ENCODE measurements at regions not wholly inside any gene's neighbourhood (a gene's known extent, or its start where the extent isn't known, plus 50 kb on each side); places are given as distances from the start of the nearest gene placed in this dataset.

DNA sequence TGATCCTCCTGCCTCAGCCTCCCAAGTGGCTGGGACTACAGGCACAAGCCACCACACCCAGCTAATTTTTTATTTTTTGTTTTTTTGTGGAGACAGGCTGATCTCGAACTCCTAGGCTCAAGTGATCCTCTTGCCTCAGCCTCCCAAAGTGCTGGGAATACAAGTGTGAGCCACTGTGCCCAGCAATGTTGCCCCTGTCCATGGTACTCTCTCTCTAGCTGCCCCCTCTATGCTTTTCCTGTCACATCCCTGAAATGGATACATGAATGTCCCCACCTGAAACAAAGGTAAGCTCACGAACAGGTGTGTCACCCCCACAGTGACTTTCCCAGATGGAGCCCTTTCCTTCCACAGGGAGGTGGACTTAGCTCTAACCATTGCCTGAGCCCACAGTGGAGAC, 141.1 kb upstream of the MGMT start:
- no peak for DNase-seq

DNA sequence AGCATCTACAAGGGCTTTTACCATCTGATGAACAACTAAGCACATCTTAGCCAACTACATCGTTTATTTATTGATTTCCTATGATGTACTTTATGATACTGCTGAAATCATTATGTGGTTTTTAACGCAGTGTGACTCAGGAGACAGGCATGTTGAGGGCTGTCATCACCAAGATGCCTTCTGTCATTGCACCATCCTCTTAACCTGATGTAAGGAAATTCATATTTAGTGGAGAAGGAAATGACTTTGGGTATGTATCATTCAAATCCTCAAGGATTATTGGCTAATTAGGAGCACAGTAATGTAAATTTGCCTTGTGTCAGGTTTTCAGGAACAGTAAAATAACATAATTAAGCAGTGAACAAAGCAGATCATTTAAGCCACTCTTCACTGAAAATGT, 138.5 kb upstream of the MGMT start:
- no peak for DNase-seq

- DNase-seq: no peak
Observed at GRCh38 chr10:129329385-129330055, 137.5 kb upstream of the MGMT start.

- no peak for DNase-seq
Observed at GRCh38 chr10:129330211-129330610, 136.8 kb upstream of the MGMT start.

DNA sequence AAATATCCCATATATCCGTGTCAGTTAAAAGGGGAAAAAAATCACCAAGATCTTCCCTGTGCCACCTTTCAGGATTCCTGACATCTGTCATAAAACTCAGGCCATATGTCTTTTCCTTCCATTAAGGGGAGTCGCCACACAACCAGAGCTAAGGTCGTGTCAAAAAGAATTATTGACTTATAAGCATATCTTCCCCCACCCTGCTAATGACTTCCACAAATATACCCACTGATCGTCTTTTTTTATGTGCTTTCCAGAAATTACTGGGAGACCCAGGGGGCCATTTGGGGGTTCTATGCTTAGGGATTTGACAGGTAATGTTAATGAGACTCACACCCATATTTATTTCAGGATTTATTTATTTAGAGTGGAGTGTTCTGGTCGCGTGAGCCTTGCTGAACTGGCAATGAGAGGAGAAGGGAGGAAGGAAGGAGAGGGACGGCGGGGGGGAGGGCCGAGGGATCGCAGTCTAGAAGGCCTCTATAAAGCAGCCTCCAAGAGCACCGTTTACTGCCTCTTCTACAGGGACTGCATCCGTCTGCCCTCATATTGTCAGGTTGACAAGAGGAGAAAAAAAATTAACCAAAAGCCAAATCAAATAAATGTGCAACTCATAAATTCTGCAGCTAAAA, 135.7 kb upstream of the MGMT start:
- no peak for DNase-seq

- no peak for DNase-seq
Observed at GRCh38 chr10:129331839-129332220, 135.2 kb upstream of the MGMT start.

DNA sequence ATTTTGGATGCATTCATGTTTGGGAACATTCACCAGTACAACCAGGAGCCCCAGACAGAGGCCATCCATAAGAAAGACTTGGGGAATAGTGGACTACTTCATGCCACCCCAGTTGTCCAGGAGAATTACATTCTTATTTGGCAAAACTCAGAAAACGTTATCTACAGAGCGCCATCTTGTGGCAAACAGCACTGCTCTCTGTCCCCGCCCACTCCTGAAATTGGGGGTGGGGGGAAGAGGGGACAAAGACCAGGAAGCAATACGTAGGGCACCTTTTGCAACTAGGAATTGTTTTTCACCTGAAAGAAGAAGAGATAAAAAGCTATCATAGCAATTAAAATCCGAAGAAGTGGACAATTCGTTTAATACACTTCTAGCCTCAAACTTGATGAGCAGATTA, 134.6 kb upstream of the MGMT start:
- DNase-seq: peak; percentile 17

DNA sequence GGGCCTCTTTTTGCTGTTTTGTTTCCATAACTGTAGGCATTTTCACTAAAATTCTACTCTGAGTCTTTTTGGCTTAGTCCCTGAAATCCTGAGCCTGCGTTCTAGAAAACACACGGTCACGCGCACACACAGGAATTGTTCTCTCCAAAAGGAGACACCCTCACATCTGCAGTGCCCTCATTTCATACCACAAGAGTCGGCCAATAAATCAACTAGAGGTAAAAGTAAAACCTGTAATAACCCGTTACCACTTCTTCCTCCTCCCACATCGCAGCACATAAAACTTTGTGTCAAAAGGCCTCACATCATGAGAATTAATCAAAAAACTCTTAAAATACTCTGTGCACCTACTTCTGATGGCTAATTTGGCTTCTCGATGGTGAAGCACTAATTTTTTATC, 133.3 kb upstream of the MGMT start:
- DNase-seq: no peak

GRCh38 chr10:129334266-129334665, 132.8 kb upstream of the MGMT start:
- DNase-seq: no peak

- no peak for DNase-seq
Observed at GRCh38 chr10:129335396-129335795, 131.6 kb upstream of the MGMT start.

DNA sequence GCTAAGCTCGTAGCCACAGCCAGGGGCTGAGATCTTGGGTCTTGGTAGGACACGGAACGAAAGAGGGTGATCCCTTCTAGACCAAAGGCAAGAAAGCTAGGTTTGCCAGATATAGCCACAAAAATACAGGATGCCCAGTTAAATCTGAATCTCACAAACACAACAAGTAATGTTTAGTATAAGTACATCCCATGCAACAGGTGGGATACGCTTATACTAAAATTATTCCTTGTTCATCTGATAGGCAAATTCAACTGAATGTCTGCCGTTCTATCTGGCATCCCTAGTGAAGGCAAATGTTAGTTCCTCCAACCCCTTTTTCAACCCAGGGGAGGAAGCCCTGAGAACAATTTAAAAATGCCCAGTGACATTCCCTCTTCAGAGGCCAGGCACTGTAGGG, 131.1 kb upstream of the MGMT start:
- no peak for DNase-seq

DNA sequence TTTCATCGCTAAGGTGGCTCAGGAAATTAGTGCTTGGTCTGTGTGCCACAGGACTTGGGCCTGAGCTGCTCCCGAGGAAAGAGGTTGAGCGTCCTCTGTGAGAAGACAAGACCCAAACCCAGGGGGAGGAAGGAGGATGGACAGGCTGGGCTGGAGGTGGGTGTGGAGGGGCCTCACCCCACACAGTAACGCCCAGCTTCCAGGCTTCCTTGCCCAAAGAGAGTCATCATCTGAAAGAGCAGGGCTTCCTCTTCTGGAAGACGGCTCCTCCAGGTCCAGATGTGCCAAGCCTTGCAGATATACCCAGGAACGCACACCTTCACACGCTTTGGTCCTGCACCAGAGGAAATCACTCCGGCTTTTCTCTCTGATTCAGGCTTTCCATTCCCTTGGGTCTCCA, 127.8 kb upstream of the MGMT start:
- DNase-seq: no peak

- DNase-seq: no peak
Observed at GRCh38 chr10:129339841-129340240, 127.2 kb upstream of the MGMT start.

DNA sequence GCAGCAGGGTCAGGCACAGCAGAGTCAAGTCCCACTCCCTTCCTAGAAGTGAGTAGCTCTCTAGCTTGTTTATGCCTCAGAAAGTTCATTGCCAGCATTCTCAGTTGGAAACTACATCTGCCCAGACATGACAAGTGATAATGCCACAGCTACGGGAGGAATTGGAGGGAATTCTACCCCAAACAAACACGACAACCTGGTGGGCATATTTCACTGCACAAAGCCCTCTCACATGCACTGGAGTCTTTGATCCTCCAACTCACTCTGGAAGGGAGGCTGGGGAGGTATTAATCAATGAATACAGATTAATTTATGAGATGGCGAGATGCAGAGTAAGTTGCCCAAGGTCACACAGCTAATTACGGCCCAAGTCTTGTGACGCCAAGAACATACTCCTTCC, 126.0 kb upstream of the MGMT start:
- no peak for DNase-seq

GRCh38 chr10:129342385-129342784, 124.7 kb upstream of the MGMT start:
- DNase-seq: no peak

DNA sequence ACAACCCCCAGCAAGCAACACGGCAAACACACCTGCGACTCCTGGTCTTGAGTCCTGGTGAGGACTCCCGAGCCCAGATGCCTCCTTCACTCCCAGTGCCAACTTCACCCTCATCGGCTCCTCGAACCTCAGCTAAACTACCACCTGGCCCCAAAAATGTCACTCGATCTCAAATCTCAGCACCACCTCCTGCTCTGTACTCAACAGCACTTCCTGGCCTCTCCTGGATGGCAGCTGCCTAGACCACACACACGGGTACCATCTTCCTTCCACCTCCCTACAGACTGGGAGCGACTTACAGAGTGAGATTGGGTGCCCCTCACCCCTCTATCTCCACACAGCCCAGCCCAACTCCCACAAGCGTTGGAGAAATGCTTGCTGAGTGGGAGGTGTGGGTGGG, 123.9 kb upstream of the MGMT start:
- DNase-seq: no peak

DNA sequence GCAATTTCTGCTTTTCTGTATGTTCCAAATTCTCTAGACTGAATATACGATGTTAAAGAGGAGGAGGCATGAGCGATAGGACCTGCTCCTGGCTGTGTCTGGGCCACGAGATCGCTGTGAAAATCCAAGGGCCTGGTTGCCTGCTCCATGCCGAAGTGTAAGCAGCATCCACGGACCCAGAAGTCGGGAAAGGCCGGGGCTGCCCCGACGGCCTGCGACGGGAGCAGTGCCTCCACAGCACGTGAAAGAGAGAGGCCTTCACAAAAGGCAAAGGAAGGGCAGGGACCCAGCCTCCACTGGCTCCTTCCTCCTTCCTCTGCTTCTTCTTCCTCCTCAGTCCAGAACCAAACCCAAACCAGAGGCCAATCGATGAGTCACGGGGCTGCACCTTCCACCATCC, 122.9 kb upstream of the MGMT start:
- no peak for DNase-seq

GRCh38 chr10:129344731-129345355, 122.2 kb upstream of the MGMT start:
- no peak for DNase-seq

- DNase-seq: no peak
Observed at GRCh38 chr10:129345763-129346162, 121.3 kb upstream of the MGMT start.

- no peak for DNase-seq
Observed at GRCh38 chr10:129350690-129351089, 116.4 kb upstream of the MGMT start.

- DNase-seq: no peak
Observed at GRCh38 chr10:129353101-129353500, 113.9 kb upstream of the MGMT start.

- DNase-seq: no peak
Observed at GRCh38 chr10:129360046-129360445, 107.0 kb upstream of the MGMT start.

GRCh38 chr10:129361676-129362376, 105.2 kb upstream of the MGMT start:
- no peak for DNase-seq

DNA sequence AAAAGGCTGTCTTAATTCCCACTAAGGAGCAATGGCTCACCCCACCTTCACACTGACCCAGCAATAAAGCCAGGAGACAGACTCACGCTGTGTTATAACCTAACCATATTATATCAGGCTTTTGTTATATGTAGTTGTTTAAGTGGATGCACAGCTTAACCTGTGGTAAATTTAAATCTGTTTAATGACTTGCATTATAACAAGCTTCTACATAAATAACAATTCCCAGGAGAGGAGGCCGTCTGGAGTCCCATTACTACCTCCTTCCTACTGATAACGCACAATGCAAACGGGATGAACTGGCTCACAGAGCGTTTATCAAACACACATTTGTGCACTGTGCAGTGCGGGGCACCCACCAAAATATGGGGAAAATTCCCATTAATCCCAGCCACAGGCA, 102.1 kb upstream of the MGMT start:
- no peak for DNase-seq

All from activated CD4-positive, alpha-beta T cell treated with anti-CD3 and anti-CD28 coated beads, Interleukin-2, Interleukin-6, amounts not matched to agents 100 ng/mL and 50 ng/mL, durations not matched to agents 16 hours and 8 hours (primary cell).